GM21528 (cell line): ENCODE measurements at regions not wholly inside any gene's neighbourhood (a gene's known extent, or its start where the extent isn't known, plus 50 kb on each side); places are given as distances from the start of the nearest gene placed in this dataset.
"Not testable (repeated sequence)": the region's sequence is repeated elsewhere in the genome, so short reads cannot be mapped to it uniquely, and the experiment has no call there.

Experiments
- ATAC-seq: cut with Tn5 transposase; IDR thresholded peaks from one replicate; pipeline ENCODE4 v1.9.1; 2021; ENCODE audit warnings: mild to moderate bottlenecking, moderate library complexity; ENCODE audit not compliant: unreplicated experiment, low FRiP score

- ATAC-seq: no peak
These were observed 969.6 kb upstream of the ALCAM start for GRCh38 chr3:104396974-104397669.

GRCh38 chr3:104397713-104398112 lies 969.0 kb upstream of the ALCAM start:
- no peak for ATAC-seq

- ATAC-seq: no peak
These were observed 963.8 kb upstream of the ALCAM start for GRCh38 chr3:104402902-104403301.

GRCh38 chr3:104411757-104412156 lies 955.0 kb upstream of the ALCAM start:
- ATAC-seq: no peak

GRCh38 chr3:104412608-104413580 lies 953.8 kb upstream of the ALCAM start:
- no peak for ATAC-seq

- ATAC-seq: no peak
These were observed 938.3 kb upstream of the ALCAM start for GRCh38 chr3:104428337-104428925.

GRCh38 chr3:104429727-104430126 lies 937.0 kb upstream of the ALCAM start:
- no peak for ATAC-seq

GRCh38 chr3:104436506-104436905 lies 930.2 kb upstream of the ALCAM start:
- no peak for ATAC-seq

GRCh38 chr3:104437131-104437750 lies 929.5 kb upstream of the ALCAM start:
- ATAC-seq: no peak

- ATAC-seq: no peak
These were observed 928.8 kb upstream of the ALCAM start for GRCh38 chr3:104437891-104438290.

GRCh38 chr3:104438706-104439105 lies 928.0 kb upstream of the ALCAM start:
- no peak for ATAC-seq

GRCh38 chr3:104445252-104445919 lies 921.3 kb upstream of the ALCAM start:
- not testable (repeated sequence) for ATAC-seq

GRCh38 chr3:104447681-104448080 lies 919.0 kb upstream of the ALCAM start:
- no peak for ATAC-seq

- no peak for ATAC-seq
These were observed 914.0 kb upstream of the ALCAM start for GRCh38 chr3:104452697-104453096.

- ATAC-seq: no peak
These were observed 908.1 kb upstream of the ALCAM start for GRCh38 chr3:104458657-104459056.

- ATAC-seq: no peak
These were observed 906.0 kb upstream of the ALCAM start for GRCh38 chr3:104460477-104461406.

- no peak for ATAC-seq
These were observed 905.3 kb upstream of the ALCAM start for GRCh38 chr3:104461431-104461830.

GRCh38 chr3:104472221-104472620 lies 894.5 kb upstream of the ALCAM start:
- no peak for ATAC-seq

GRCh38 chr3:104474011-104474410 lies 892.7 kb upstream of the ALCAM start:
- ATAC-seq: no peak
